ENCODE measurements at regions not wholly inside any gene's neighbourhood (a gene's known extent, or its start where the extent isn't known, plus 50 kb on each side); places are given as distances from the start of the nearest gene placed in this dataset.

- TF ChIP-seq EZH2 (IDR thresholded peaks at IDR 0.05; ENCODE audit: borderline replicate concordance, low read depth, low read length, severe bottlenecking) (no peak), CTCF (IDR thresholded peaks at IDR 0.05; ENCODE audit: borderline replicate concordance, extremely low read depth, low read length, poor library complexity, severe bottlenecking) (no peak)
Observed at GRCh38 chr12:67390273-67390672, 121.1 kb downstream of the CAND1 start.
